H1 (cell line): ENCODE measurements at regions not wholly inside any gene's neighbourhood (a gene's known extent, or its start where the extent isn't known, plus 50 kb on each side); places are given as distances from the start of the nearest gene placed in this dataset.

ENCODE experiments used
- CTCF ChIA-PET: fragments of 300-600 bp; sonication (Branson Sonifier 250); formaldehyde crosslinking; loops from one replicate; lab custom pipeline; 2021; ENCODE audit not compliant: partially characterized antibody; lab: Charles Lee
- POLR2A ChIA-PET: fragments of 300-600 bp; sonication (Branson Sonifier 250); formaldehyde crosslinking; loops from one replicate; lab custom pipeline; 2021; ENCODE audit warnings: inconsistent platforms; ENCODE audit not compliant: partially characterized antibody; lab: Charles Lee
- DNase-seq, 2 experiments: peaks; one replicate each; pipeline versions ENCODE4 v3.0.0 to v3.0.0-alpha.2; 2010 to 2022; ENCODE audit warnings: low spot score in 2 of 2, low read depth in 1 of 2, mixed read lengths in 1 of 2
- FAIRE-seq: peaks from 2 replicates; lab custom pipeline; 2011; peaks lifted over from hg19 to GRCh38; lab: Jason Lieb, UNC
- H2AFZ ChIP-seq: 2 replicates; pipeline ENCODE4 v1.8.1; 2012; ENCODE audit warnings: low read length, inconsistent platforms
- H2AK5ac ChIP-seq: 2 replicates; pipeline ENCODE4 v1.6.1; 2013; ENCODE audit warnings: low read depth, low read length
- H2BK120ac ChIP-seq: replicated peaks from 2 replicates; pipeline ENCODE3; 2013; ENCODE audit warnings: low read depth, low read length, inconsistent platforms
- H2BK12ac ChIP-seq: 2 replicates; pipeline ENCODE4 v1.6.1; 2013; ENCODE audit warnings: low read depth, low read length
- H2BK15ac ChIP-seq: 2 replicates; pipeline ENCODE4 v1.6.1; 2013; ENCODE audit warnings: low read length
- H2BK20ac ChIP-seq: 2 replicates; pipeline ENCODE4 v1.6.1; 2013; ENCODE audit warnings: low read length
- H2BK5ac ChIP-seq: 2 replicates; pipeline ENCODE4 v1.6.1; 2013; ENCODE audit warnings: low read depth, low read length
- H3K14ac ChIP-seq: 2 replicates; pipeline ENCODE4 v1.6.1; 2013; ENCODE audit warnings: inconsistent platforms; ENCODE audit not compliant: insufficient read length
- H3K18ac ChIP-seq: 2 replicates; pipeline ENCODE4 v1.6.1; 2013; ENCODE audit warnings: low read length; ENCODE audit errors: extremely low read depth
- H3K23ac ChIP-seq: 2 replicates; pipeline ENCODE4 v1.6.1; 2013; ENCODE audit warnings: inconsistent platforms; ENCODE audit not compliant: insufficient read length
- H3K23me2 ChIP-seq: 2 replicates; pipeline ENCODE4 v1.6.1; 2013; ENCODE audit warnings: low read depth, low read length
- H3K27ac ChIP-seq: 2 replicates; pipeline ENCODE4 v1.6.1; 2011; ENCODE audit warnings: low read depth, low read length, inconsistent platforms
- H3K27me3 ChIP-seq, 4 experiments: replicated peaks in 1 of 4; 1 replicate in 1 of 4; 2 replicates in 3 of 4; pipeline versions ENCODE4 v1.6.1 to v1.8.1; 2011 to 2013; ENCODE audit warnings: low read length in 3 of 4, mild to moderate bottlenecking in 3 of 4, inconsistent platforms in 2 of 4, mixed read lengths in 2 of 4, moderate library complexity in 1 of 4; ENCODE audit not compliant: control insufficient read depth in 3 of 4, insufficient read depth in 3 of 4; ENCODE audit errors: extremely low read depth in 1 of 4
- H3K36me3 ChIP-seq, 4 experiments: 2 replicates each; pipeline versions ENCODE4 v1.6.1 to v1.8.1; 2011 to 2013; ENCODE audit warnings: mild to moderate bottlenecking in 4 of 4, low read length in 3 of 4, moderate library complexity in 2 of 4, control low read depth in 1 of 4, inconsistent platforms in 1 of 4; ENCODE audit not compliant: insufficient read depth in 4 of 4, control insufficient read depth in 2 of 4
- H3K4ac ChIP-seq: replicated peaks from 2 replicates; pipeline ENCODE3; 2013; ENCODE audit warnings: low read length, low read depth, mixed read lengths, inconsistent platforms; ENCODE audit not compliant: insufficient read length
- H3K4me1 ChIP-seq, 4 experiments: replicated peaks in 1 of 4; 1 replicate in 1 of 4; 2 replicates in 3 of 4; pipeline versions ENCODE4 v1.6.1 to v1.8.1; 2011 to 2013; ENCODE audit warnings: low read length in 3 of 4, inconsistent platforms in 2 of 4, mixed read lengths in 1 of 4; ENCODE audit not compliant: insufficient read depth in 4 of 4, control insufficient read depth in 3 of 4
- H3K4me2 ChIP-seq, 2 experiments: 2 replicates each; pipeline versions ENCODE4 v1.6.1 to v1.8.1; 2011 to 2013; ENCODE audit warnings: low read depth in 2 of 2, low read length in 2 of 2, control low read depth in 1 of 2, inconsistent platforms in 1 of 2, mild to moderate bottlenecking in 1 of 2; ENCODE audit not compliant: insufficient read depth in 1 of 2
- H3K4me3 ChIP-seq, 4 experiments: fragments of 200-600, 300-600 bp in 1 of 4; sonication (generic), shearing (Covaris generic), sonication (Bioruptor Twin) in 1 of 4; 2 replicates each; pipeline versions ENCODE4 v1.5.1 to v1.8.1; 2011 to 2016; ENCODE audit warnings: low read length in 4 of 4, low read depth in 3 of 4, control low read depth in 2 of 4, inconsistent platforms in 2 of 4, mild to moderate bottlenecking in 2 of 4, mixed read lengths in 1 of 4, moderate library complexity in 1 of 4; ENCODE audit not compliant: insufficient read depth in 2 of 4; ENCODE audit errors: extremely low read depth in 1 of 4
- H3K56ac ChIP-seq: replicated peaks from 2 replicates; pipeline ENCODE3; 2013; ENCODE audit warnings: low read depth, mild to moderate bottlenecking, mixed read lengths, low read length, inconsistent platforms; ENCODE audit not compliant: insufficient read length
- H3K79me1 ChIP-seq: 2 replicates; pipeline ENCODE4 v1.6.1; 2013; ENCODE audit warnings: low read depth, low read length, control low read depth
- H3K79me2 ChIP-seq, 2 experiments: 2 replicates each; pipeline versions ENCODE4 v1.6.1 to v1.8.1; 2012 to 2013; ENCODE audit warnings: low read length in 2 of 2, mild to moderate bottlenecking in 2 of 2, inconsistent platforms in 1 of 2; ENCODE audit not compliant: insufficient read depth in 2 of 2, control insufficient read depth in 1 of 2
- H3K9ac ChIP-seq, 4 experiments: replicated peaks in 1 of 4; 1 replicate in 1 of 4; 2 replicates in 3 of 4; pipeline versions ENCODE4 v1.6.1 to v1.8.1; 2011 to 2013; ENCODE audit warnings: low read depth in 3 of 4, low read length in 3 of 4, control low read depth in 2 of 4, mild to moderate bottlenecking in 2 of 4, moderate library complexity in 2 of 4, inconsistent platforms in 1 of 4; ENCODE audit errors: extremely low read depth in 1 of 4
- H3K9me3 ChIP-seq, 2 experiments: 2 replicates each; pipeline versions ENCODE4 v1.6.1 to v1.8.1; 2012 to 2013; ENCODE audit warnings: mild to moderate bottlenecking in 2 of 2, moderate library complexity in 2 of 2, control low read depth in 1 of 2, inconsistent platforms in 1 of 2, low read depth in 1 of 2, low read length in 1 of 2, mixed read lengths in 1 of 2; ENCODE audit not compliant: insufficient read depth in 2 of 2
- H4K20me1 ChIP-seq, 2 experiments: replicated peaks in 1 of 2; 2 replicates each; pipeline versions ENCODE3 to v1.8.1; 2011 to 2013; ENCODE audit warnings: inconsistent platforms in 2 of 2, low read length in 2 of 2, mild to moderate bottlenecking in 1 of 2; ENCODE audit not compliant: insufficient read depth in 2 of 2, control insufficient read depth in 1 of 2
- H4K5ac ChIP-seq: 2 replicates; pipeline ENCODE4 v1.6.1; 2013; ENCODE audit warnings: low read length, low read depth, mixed read lengths, inconsistent platforms; ENCODE audit not compliant: insufficient read length
- H4K8ac ChIP-seq: 2 replicates; pipeline ENCODE4 v1.8.0; 2013; ENCODE audit warnings: mild to moderate bottlenecking, moderate library complexity, low read length, inconsistent platforms; ENCODE audit not compliant: insufficient read depth; ENCODE audit errors: extremely low read depth
- H4K91ac ChIP-seq: replicated peaks from 2 replicates; pipeline ENCODE3; 2013; ENCODE audit warnings: low read length, mixed read lengths, inconsistent platforms; ENCODE audit not compliant: insufficient read length
- BACH1 ChIP-seq: IDR thresholded peaks from 2 replicates; pipeline ENCODE4 v1.6.1; 2012; ENCODE audit warnings: low read length, improper control_type of control experiment
- BRCA1 ChIP-seq: IDR thresholded peaks from 2 replicates; pipeline ENCODE4 v1.6.1; 2012; ENCODE audit warnings: low read depth, low read length, improper control_type of control experiment
- CHD2 ChIP-seq: IDR thresholded peaks from 2 replicates; pipeline ENCODE4 v1.6.1; 2012; ENCODE audit warnings: low read length, improper control_type of control experiment
- CREB1 ChIP-seq: IDR thresholded peaks from 2 replicates; pipeline ENCODE4 v1.6.1; 2012; ENCODE audit warnings: inconsistent platforms
- E2F6 ChIP-seq: IDR thresholded peaks from 2 replicates; pipeline ENCODE4 v1.6.1; 2012; ENCODE audit warnings: inconsistent platforms
- HDAC6 ChIP-seq: IDR thresholded peaks from one replicate; pipeline ENCODE4 v1.7.1; 2012; ENCODE audit warnings: low read depth, mild to moderate bottlenecking, inconsistent platforms, low read length, moderate library complexity
- POLR2A ChIP-seq, 2 experiments: IDR thresholded peaks; 1 replicate in 1 of 2; 2 replicates in 1 of 2; pipeline ENCODE4 v1.6.1; 2011; ENCODE audit warnings: low read depth in 2 of 2, low read length in 2 of 2, mild to moderate bottlenecking in 2 of 2; ENCODE audit errors: control extremely low read depth in 1 of 2
- RXRA ChIP-seq: IDR thresholded peaks from 2 replicates; pipeline ENCODE4 v1.6.1; 2011; ENCODE audit warnings: low read depth, mild to moderate bottlenecking, low read length, moderate library complexity; ENCODE audit not compliant: insufficient read depth
- SIN3A ChIP-seq, 2 experiments: IDR thresholded peaks in 1 of 2; conservative IDR thresholded peaks in 1 of 2; 2 replicates each; pipeline ENCODE4 v1.6.1; 2011 to 2012; ENCODE audit warnings: low read length in 2 of 2, improper control_type of control experiment in 1 of 2, low read depth in 1 of 2, mild to moderate bottlenecking in 1 of 2
- SRF ChIP-seq: IDR thresholded peaks from 2 replicates; pipeline ENCODE4 v1.6.1; 2011; ENCODE audit warnings: mild to moderate bottlenecking, low read depth, low read length, moderate library complexity
- TAF1 ChIP-seq: IDR thresholded peaks from 2 replicates; pipeline ENCODE4 v1.6.1; 2011; ENCODE audit warnings: mild to moderate bottlenecking, low read depth, low read length
- TEAD4 ChIP-seq: IDR thresholded peaks from 2 replicates; pipeline ENCODE4 v1.6.1; 2012; ENCODE audit warnings: low read depth, low read length, inconsistent platforms, mixed read lengths
- WGBS, 2 experiments: shearing (Covaris generic) in 1 of 2; methylation state at CpG; one replicate each; pipeline versions ENCODE4 v1.1.6 to v1.1.7; 2013 to 2015; ENCODE audit warnings: low lambda C conversion rate in 2 of 2, mixed read lengths in 2 of 2, inconsistent platforms in 1 of 2, low coverage in 1 of 2, missing lambda C conversion rate in 1 of 2; ENCODE audit not compliant: insufficient replicate concordance in 2 of 2, insufficient coverage in 1 of 2, insufficient read length in 1 of 2; ENCODE audit errors: extremely low coverage in 1 of 2, missing lambda C conversion rate in 1 of 2; 5-methylcytosine and 5-hydroxymethylcytosine counted together
- TF ChIP-seq, protein P1 (sequence below): IDR thresholded peaks from 2 replicates; pipeline ENCODE4 v1.6.1; 2011; ENCODE audit warnings: low read depth, mild to moderate bottlenecking, low read length; ENCODE audit not compliant: insufficient read depth

- no peak overlapping the region for H2BK5ac ChIP-seq
- POLR2A ChIA-PET, result interaction anchor here (1.3 kb wide), 1 partner anchor 10 kb away, joined by 3 read pairs; no protein-coding TSS in a partner anchor
- peaks cover 14% of the 10 kb centered on the region; the same call in 1 of the 2 replicates for H3K23me2 ChIP-seq
- H2BK15ac ChIP-seq, result no peak overlapping the region
- H2BK120ac ChIP-seq, result no peak overlapping the region
- FAIRE-seq (no peak), DNase-seq (no peak)
- H3K4me3 ChIP-seq, result no peak overlapping the region
- H2AK5ac ChIP-seq, result no peak overlapping the region
- no peak overlapping the region for H2BK12ac ChIP-seq
- no peaks in the 10 kb centered on the region for H3K36me3 ChIP-seq
- no peak overlapping the region for H2AFZ ChIP-seq
- no peaks in the 10 kb centered on the region for H3K27me3 ChIP-seq
- peaks cover 0 to 5% of the 10 kb centered on the region in 2 experiments for H4K20me1 ChIP-seq
- no peaks in the 10 kb centered on the region for H3K79me1 ChIP-seq
- H3K56ac ChIP-seq, result no peak overlapping the region
- no peaks in the 10 kb centered on the region for H3K9me3 ChIP-seq
- no peak overlapping the region for H4K91ac ChIP-seq
- no peak overlapping the region for H2BK20ac ChIP-seq
- H3K4me2 ChIP-seq, result no peak overlapping the region
- WGBS, 2 experiments, result 63% methylated on average over 5 of the region's 5 CpGs; no CpG with 5 or more reads in 1 of the 2 experiments
- no peak overlapping the region for H3K18ac ChIP-seq
- H3K9ac ChIP-seq, result no peak overlapping the region
- no peak overlapping the region for H3K4ac ChIP-seq
- no peaks in the 10 kb centered on the region for H3K4me1 ChIP-seq
- no peak overlapping the region for H3K27ac ChIP-seq
- no peak overlapping the region for H3K23ac ChIP-seq
- no peak overlapping the region for H4K8ac ChIP-seq
- CTCF ChIA-PET, result interaction anchor here (0.6 to 0.9 kb wide), 3 partner anchors 16 to 127 kb away, joined by 3 to 4 read pairs (median 3); no protein-coding TSS in a partner anchor
- H4K5ac ChIP-seq, result no peak overlapping the region
- no peaks in the 10 kb centered on the region for H3K79me2 ChIP-seq
- no peak overlapping the region for H3K14ac ChIP-seq
- no peak for TF ChIP-seq SRF
- TF ChIP-seq, protein P1, sequence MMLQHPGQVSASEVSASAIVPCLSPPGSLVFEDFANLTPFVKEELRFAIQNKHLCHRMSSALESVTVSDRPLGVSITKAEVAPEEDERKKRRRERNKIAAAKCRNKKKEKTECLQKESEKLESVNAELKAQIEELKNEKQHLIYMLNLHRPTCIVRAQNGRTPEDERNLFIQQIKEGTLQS, result no peak
- no peak for TF ChIP-seq SIN3A (conservative IDR thresholded peaks at IDR 0.05 in 1 of 2, IDR thresholded peaks at IDR 0.05 in 1 of 2; ENCODE audit: low read depth in 1 of 2, low read length in 2 of 2)
- no peak for TF ChIP-seq CHD2
- TF ChIP-seq BACH1, result no peak
- TF ChIP-seq TAF1, result no peak
- no peak for TF ChIP-seq HDAC6
- TF ChIP-seq TEAD4, result no peak
- no peak for TF ChIP-seq POLR2A (IDR thresholded peaks at IDR 0.05; ENCODE audit: control extremely low read depth in 1 of 2, low read depth in 2 of 2, low read length in 2 of 2)
- no peak for TF ChIP-seq RXRA
- no peak for TF ChIP-seq E2F6
- no peak for TF ChIP-seq BRCA1
- TF ChIP-seq CREB1, result no peak
Observed at GRCh38 chr7:1305873-1306272, 73.2 kb downstream of the UNCX start.
